Natural killer cell (primary cell): ENCODE measurements at regions not wholly inside any gene's neighbourhood (a gene's known extent, or its start where the extent isn't known, plus 50 kb on each side); places are given as distances from the start of the nearest gene placed in this dataset.

ENCODE experiments used
- ATAC-seq, 3 donors: fragments of 150-1000 bp in 2 of 3; fragments of 200-7000 bp in 1 of 3; cut with Tn5 transposase; 1 replicate in 1 of 3; 2 replicates in 2 of 3; pipeline ENCODE4 v1.10.0; 2021; ENCODE audit warnings: mild to moderate bottlenecking in 2 of 3, moderate library complexity in 2 of 3
- DNase-seq, 2 donors: peaks; one replicate each; pipeline versions ENCODE4 v3.0.0 to v3.0.0-alpha.2; 2013 to 2021; ENCODE audit warnings: mixed read lengths in 1 of 2
- H3K27ac ChIP-seq: one replicate; pipeline ENCODE4 v1.5.1; 2013; ENCODE audit warnings: mild to moderate bottlenecking, low read length
- H3K27me3 ChIP-seq: one replicate; pipeline ENCODE4 v1.6.1; 2013; ENCODE audit warnings: low read length; ENCODE audit not compliant: control insufficient read depth, insufficient read depth
- H3K36me3 ChIP-seq: one replicate; pipeline ENCODE4 v1.6.1; 2013; ENCODE audit warnings: low read length; ENCODE audit not compliant: control insufficient read depth, insufficient read depth
- H3K4me1 ChIP-seq: one replicate; pipeline ENCODE4 v1.6.1; 2013; ENCODE audit warnings: low read length; ENCODE audit not compliant: control insufficient read depth, insufficient read depth
- H3K4me3 ChIP-seq: one replicate; pipeline ENCODE4 v1.5.1; 2013; ENCODE audit warnings: low read length
- H3K9me3 ChIP-seq: one replicate; pipeline ENCODE4 v1.6.1; 2013; ENCODE audit warnings: low read length; ENCODE audit not compliant: control insufficient read depth, insufficient read depth
- H3K27ac Mint-ChIP-seq, 2 donors: one replicate each; pipeline ENCODE4 v1.8.0; 2022; ENCODE audit warnings: mild to moderate bottlenecking in 2 of 2, mixed read lengths in 2 of 2, moderate library complexity in 1 of 2
- H3K27me3 Mint-ChIP-seq, 2 donors: one replicate each; pipeline ENCODE4 v1.8.0; 2022; ENCODE audit warnings: low read depth in 2 of 2, mixed read lengths in 2 of 2
- H3K36me3 Mint-ChIP-seq: one replicate; pipeline ENCODE4 v1.8.0; 2022; ENCODE audit warnings: mixed read lengths
- H3K4me1 Mint-ChIP-seq, 2 donors: one replicate each; pipeline ENCODE4 v1.8.0; 2022; ENCODE audit warnings: mixed read lengths in 2 of 2
- H3K4me3 Mint-ChIP-seq: one replicate; pipeline ENCODE4 v1.8.0; 2022; ENCODE audit warnings: mild to moderate bottlenecking, moderate library complexity, mixed read lengths
- H3K9me3 Mint-ChIP-seq, 2 donors: one replicate each; pipeline ENCODE4 v1.8.0; 2022; ENCODE audit warnings: mixed read lengths in 2 of 2
- WGBS: methylation state at CpG from one replicate; pipeline ENCODE4 v1.1.7; 2013; ENCODE audit warnings: missing lambda C conversion rate; ENCODE audit not compliant: insufficient coverage; 5-methylcytosine and 5-hydroxymethylcytosine counted together
- intact Hi-C: fragments of 100-400 bp; cut with micrococcal nuclease; formaldehyde crosslinking; loops from one replicate; pipeline ENCODE4 v1.14.2; 2022
- TF ChIP-seq, protein P1 (sequence below): fragments of 200-600 bp; IDR thresholded peaks from one replicate; pipeline ENCODE4 v1.8.0; 2022; ENCODE audit warnings: antibody characterized with exemption

DNA sequence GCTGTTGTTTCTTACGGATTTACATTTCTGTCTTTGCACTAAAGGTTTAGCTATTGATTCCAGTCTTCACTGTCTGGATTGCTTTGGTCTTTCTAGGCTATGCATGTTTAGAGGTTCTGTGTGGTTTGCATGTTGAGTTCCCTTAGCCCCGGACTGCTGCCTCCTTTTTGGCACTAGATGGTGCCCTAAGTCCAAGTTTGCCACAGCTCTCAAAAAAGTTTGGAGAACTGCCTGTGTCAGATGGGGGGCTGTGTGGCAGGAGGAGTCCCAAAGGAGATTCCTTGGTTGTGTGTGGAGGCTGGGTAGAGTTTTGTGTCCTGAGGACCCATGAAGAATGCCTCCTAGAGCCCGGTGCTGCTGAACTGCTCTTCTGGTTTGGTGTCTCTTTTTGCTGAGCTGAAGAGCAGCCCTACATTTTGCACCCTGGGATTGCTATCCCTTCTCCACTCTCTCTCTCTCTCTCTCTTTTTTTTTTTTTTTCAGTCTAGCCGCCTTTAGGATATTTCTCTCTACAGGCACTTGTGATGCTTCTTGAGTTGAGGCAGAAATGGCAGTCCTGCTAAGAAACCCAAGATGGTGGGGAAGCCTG, 74.4 kb downstream of the PTGS2 start:
- ATAC-seq: peak in 1 of 3 donors; percentile 37
- Histone ChIP-seq H3K4me1 (no peaks in the 10 kb centered on the region), H3K9me3 (no peaks in the 10 kb centered on the region), H3K27ac (no peak overlapping the region), H3K36me3 (no peaks in the 10 kb centered on the region), H3K27me3 (no peaks in the 10 kb centered on the region), H3K4me3 (no peak overlapping the region)
- Mint-ChIP-seq H3K27me3 (no peaks in the 10 kb centered on the region), H3K36me3 (no peaks in the 10 kb centered on the region), H3K4me3 (no peak overlapping the region), H3K4me1 (no peaks in the 10 kb centered on the region), H3K27ac (no peak overlapping the region), H3K9me3 (no peaks in the 10 kb centered on the region)
- 70% methylated on average over 4 of the region's 4 CpGs for WGBS
- intact Hi-C loops: loop anchor here (2.0 kb wide), 1 partner anchor 381 kb away; no protein-coding TSS in a partner anchor
- TF ChIP-seq, protein P1, sequence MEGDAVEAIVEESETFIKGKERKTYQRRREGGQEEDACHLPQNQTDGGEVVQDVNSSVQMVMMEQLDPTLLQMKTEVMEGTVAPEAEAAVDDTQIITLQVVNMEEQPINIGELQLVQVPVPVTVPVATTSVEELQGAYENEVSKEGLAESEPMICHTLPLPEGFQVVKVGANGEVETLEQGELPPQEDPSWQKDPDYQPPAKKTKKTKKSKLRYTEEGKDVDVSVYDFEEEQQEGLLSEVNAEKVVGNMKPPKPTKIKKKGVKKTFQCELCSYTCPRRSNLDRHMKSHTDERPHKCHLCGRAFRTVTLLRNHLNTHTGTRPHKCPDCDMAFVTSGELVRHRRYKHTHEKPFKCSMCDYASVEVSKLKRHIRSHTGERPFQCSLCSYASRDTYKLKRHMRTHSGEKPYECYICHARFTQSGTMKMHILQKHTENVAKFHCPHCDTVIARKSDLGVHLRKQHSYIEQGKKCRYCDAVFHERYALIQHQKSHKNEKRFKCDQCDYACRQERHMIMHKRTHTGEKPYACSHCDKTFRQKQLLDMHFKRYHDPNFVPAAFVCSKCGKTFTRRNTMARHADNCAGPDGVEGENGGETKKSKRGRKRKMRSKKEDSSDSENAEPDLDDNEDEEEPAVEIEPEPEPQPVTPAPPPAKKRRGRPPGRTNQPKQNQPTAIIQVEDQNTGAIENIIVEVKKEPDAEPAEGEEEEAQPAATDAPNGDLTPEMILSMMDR: no peak
- peak in 1 of 2 donors; percentile 45 for DNase-seq

DNA sequence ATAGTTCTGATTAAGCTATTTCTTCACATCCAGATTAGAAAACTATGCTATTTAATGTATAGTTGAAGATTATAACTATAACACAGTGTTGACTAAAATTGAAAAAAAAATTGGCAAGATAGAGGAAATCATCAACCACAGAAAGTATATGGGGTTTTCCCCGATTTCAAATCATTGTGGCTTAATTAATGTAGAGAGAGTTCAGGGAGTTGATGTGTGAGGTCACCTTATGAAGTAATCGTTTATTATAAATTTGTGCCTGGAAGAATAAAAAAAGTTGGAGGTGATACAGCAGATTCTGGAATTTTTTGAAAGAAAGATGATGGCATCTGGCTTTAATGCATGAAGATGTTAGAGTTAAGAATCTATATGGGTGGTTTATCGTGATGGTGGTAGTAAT, 84.3 kb downstream of the PTGS2 start:
- TF ChIP-seq, protein P1: no peak
- ATAC-seq: peak in 1 of 3 donors; percentile 41
- Mint-ChIP-seq H3K36me3 (no peaks in the 10 kb centered on the region), H3K9me3 (peaks cover 2 to 7% of the 10 kb centered on the region in 2 donors), H3K4me1 (no peaks in the 10 kb centered on the region), H3K27me3 (no peaks in the 10 kb centered on the region), H3K4me3 (no peak overlapping the region), H3K27ac (no peak overlapping the region)
- H3K36me3 ChIP-seq: no peaks in the 10 kb centered on the region
- no peak overlapping the region for H3K4me3 ChIP-seq
- H3K27me3 ChIP-seq: no peaks in the 10 kb centered on the region
- 27% methylated on average over 2 of the region's 3 CpGs for WGBS
- intact Hi-C loops: no loop called here
- H3K9me3 ChIP-seq: no peaks in the 10 kb centered on the region
- H3K27ac ChIP-seq: no peak overlapping the region
- peak in 1 of 2 donors; percentile 2 for DNase-seq
- H3K4me1 ChIP-seq: no peaks in the 10 kb centered on the region

DNA sequence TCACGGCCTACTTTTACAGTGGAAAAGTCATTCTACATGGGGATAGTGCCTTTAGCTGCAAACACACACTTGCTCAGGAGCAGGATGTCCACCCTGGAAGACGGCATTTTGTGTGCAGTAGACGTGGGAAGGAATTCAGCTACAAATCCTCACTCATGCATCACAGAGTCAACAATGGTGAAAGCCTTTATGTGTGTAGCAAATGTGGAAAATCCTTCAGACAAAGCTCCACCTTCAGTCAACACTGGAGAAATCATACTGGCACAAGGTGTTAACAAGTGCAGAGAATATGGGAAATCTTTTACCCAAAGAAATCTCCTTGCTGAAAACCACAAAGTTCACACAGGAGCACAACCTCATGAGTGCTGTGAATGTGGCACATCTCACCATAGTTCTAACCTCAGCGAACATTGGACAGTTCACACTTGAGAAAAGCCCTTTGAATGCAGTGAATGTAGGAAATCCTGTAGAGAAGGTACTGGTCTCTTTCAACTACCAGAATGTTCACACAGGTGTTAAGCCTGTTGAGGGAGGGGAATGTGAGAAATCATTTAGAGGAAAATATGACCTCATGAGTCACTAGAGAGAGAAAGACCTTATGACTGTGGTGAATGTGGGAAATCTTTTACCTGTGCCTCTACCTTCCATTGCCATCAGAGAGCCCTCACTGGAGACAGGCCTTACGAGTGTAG, 101.8 kb downstream of the PTGS2 start:
- H3K9me3 Mint-ChIP-seq: peaks cover 2 to 3% of the 10 kb centered on the region in 2 donors
- Histone ChIP-seq H3K27me3 (no peaks in the 10 kb centered on the region), H3K9me3 (peaks cover 3% of the 10 kb centered on the region), H3K4me1 (no peaks in the 10 kb centered on the region), H3K36me3 (no peaks in the 10 kb centered on the region), H3K27ac (no peak overlapping the region), H3K4me3 (no peak overlapping the region)
- 72% methylated on average over 3 of the region's 5 CpGs for WGBS
- H3K4me1 Mint-ChIP-seq: no peaks in the 10 kb centered on the region
- peak in 1 of 3 donors; percentile 52 for ATAC-seq
- DNase-seq: no peak
- no peaks in the 10 kb centered on the region for H3K27me3 Mint-ChIP-seq
- intact Hi-C loops: no loop called here
- H3K27ac Mint-ChIP-seq: no peak overlapping the region
- no peaks in the 10 kb centered on the region for H3K36me3 Mint-ChIP-seq
- no peak overlapping the region for H3K4me3 Mint-ChIP-seq
- TF ChIP-seq, protein P1: no peak
